ENCODE measurements at regions not wholly inside any gene's neighbourhood (a gene's known extent, or its start where the extent isn't known, plus 50 kb on each side); places are given as distances from the start of the nearest gene placed in this dataset.

GRCh38 chr3:40827942-40828688 is 303.4 kb downstream of the ZNF621 start:
- no peaks in the 10 kb centered on the region for H3K4me1 ChIP-seq
- H3K9me3 ChIP-seq = no peaks in the 10 kb centered on the region
- H3K4me3 ChIP-seq (ENCODE audit: low read depth, low read length) = no peak overlapping the region
- no peak for TF ChIP-seq CTCF (IDR thresholded peaks at IDR 0.05; ENCODE audit: low read depth, low read length)
- no peak for DNase-seq
- no peaks in the 10 kb centered on the region for H3K36me3 ChIP-seq
- no peaks in the 10 kb centered on the region for H3K27me3 ChIP-seq

- Histone ChIP-seq H3K4me3 (ENCODE audit: low read depth, low read length) (no peak overlapping the region), H3K27me3 (no peaks in the 10 kb centered on the region), H3K4me1 (no peaks in the 10 kb centered on the region), H3K36me3 (no peaks in the 10 kb centered on the region), H3K9me3 (no peaks in the 10 kb centered on the region)
- no peak for DNase-seq
- TF ChIP-seq CTCF (IDR thresholded peaks at IDR 0.05; ENCODE audit: low read depth, low read length) = no peak
These were observed 304.1 kb downstream of the ZNF621 start for GRCh38 chr3:40828741-40829415.

GRCh38 chr3:40829876-40830275 is 305.1 kb downstream of the ZNF621 start:
- Histone ChIP-seq H3K4me3 (ENCODE audit: low read depth, low read length) (no peak overlapping the region), H3K27me3 (no peaks in the 10 kb centered on the region), H3K36me3 (no peaks in the 10 kb centered on the region), H3K9me3 (no peaks in the 10 kb centered on the region), H3K4me1 (no peaks in the 10 kb centered on the region)
- DNase-seq = no peak
- TF ChIP-seq CTCF (IDR thresholded peaks at IDR 0.05; ENCODE audit: low read depth, low read length) = no peak

- H3K36me3 ChIP-seq = no peaks in the 10 kb centered on the region
- H3K27me3 ChIP-seq = no peaks in the 10 kb centered on the region
- no peaks in the 10 kb centered on the region for H3K4me1 ChIP-seq
- no peak for TF ChIP-seq CTCF (IDR thresholded peaks at IDR 0.05; ENCODE audit: low read depth, low read length)
- no peaks in the 10 kb centered on the region for H3K9me3 ChIP-seq
- no peak overlapping the region for H3K4me3 ChIP-seq (ENCODE audit: low read depth, low read length)
- no peak for DNase-seq
These were observed 312.5 kb downstream of the ZNF621 start for GRCh38 chr3:40837300-40837699.

- Histone ChIP-seq H3K9me3 (no peaks in the 10 kb centered on the region), H3K4me1 (no peaks in the 10 kb centered on the region), H3K36me3 (no peaks in the 10 kb centered on the region), H3K27me3 (no peaks in the 10 kb centered on the region), H3K4me3 (ENCODE audit: low read depth, low read length) (no peak overlapping the region)
- no peak for DNase-seq
- TF ChIP-seq CTCF (IDR thresholded peaks at IDR 0.05; ENCODE audit: low read depth, low read length) = no peak
These were observed 316.4 kb downstream of the ZNF621 start for GRCh38 chr3:40841131-40841530.

- Histone ChIP-seq H3K4me3 (ENCODE audit: low read depth, low read length) (no peak overlapping the region), H3K4me1 (no peaks in the 10 kb centered on the region), H3K36me3 (no peaks in the 10 kb centered on the region), H3K9me3 (no peaks in the 10 kb centered on the region), H3K27me3 (no peaks in the 10 kb centered on the region)
- TF ChIP-seq CTCF (IDR thresholded peaks at IDR 0.05; ENCODE audit: low read depth, low read length) = no peak
- DNase-seq = no peak
These were observed 316.9 kb downstream of the ZNF621 start for GRCh38 chr3:40841570-40842109.
